NCI-H1092 treated with DMSO at 0.1 percent for 48 hours (cell line): ENCODE measurements at regions not wholly inside any gene's neighbourhood (a gene's known extent, or its start where the extent isn't known, plus 50 kb on each side); places are given as distances from the start of the nearest gene placed in this dataset.

Source experiments
- DNase-seq: peaks from one replicate; lab custom pipeline; 2025; lab: John Stamatoyannopoulos, UW

GRCh38 chr20:12022126-12022525 is 104.4 kb downstream of the BTBD3 start:
- DNase-seq: no peak

- DNase-seq: no peak
Observed at GRCh38 chr20:12023194-12023795, 105.6 kb downstream of the BTBD3 start.

- no peak for DNase-seq
Observed at GRCh38 chr20:12028771-12029170, 111.1 kb downstream of the BTBD3 start.

GRCh38 chr20:12030470-12030869 is 112.8 kb downstream of the BTBD3 start:
- peak; percentile 31 for DNase-seq

GRCh38 chr20:12036142-12036541 is 118.4 kb downstream of the BTBD3 start:
- DNase-seq: no peak

GRCh38 chr20:12037521-12037920 is 119.8 kb downstream of the BTBD3 start:
- no peak for DNase-seq

- DNase-seq: no peak
Observed at GRCh38 chr20:12040261-12040660, 122.6 kb downstream of the BTBD3 start.

GRCh38 chr20:12044969-12045368 is 127.3 kb downstream of the BTBD3 start:
- DNase-seq: no peak

- DNase-seq: no peak
Observed at GRCh38 chr20:12047838-12048432, 130.2 kb downstream of the BTBD3 start.

- no peak for DNase-seq
Observed at GRCh38 chr20:12049125-12049524, 131.4 kb downstream of the BTBD3 start.

GRCh38 chr20:12051206-12052163 is 133.8 kb downstream of the BTBD3 start:
- no peak for DNase-seq

GRCh38 chr20:12053353-12053752 is 135.7 kb downstream of the BTBD3 start:
- no peak for DNase-seq

- DNase-seq: no peak
Observed at GRCh38 chr20:12054556-12054955, 136.9 kb downstream of the BTBD3 start.

GRCh38 chr20:12055161-12055560 is 137.5 kb downstream of the BTBD3 start:
- DNase-seq: no peak

GRCh38 chr20:12056839-12057238 is 139.1 kb downstream of the BTBD3 start:
- no peak for DNase-seq

- no peak for DNase-seq
Observed at GRCh38 chr20:12057778-12058177, 140.1 kb downstream of the BTBD3 start.

- no peak for DNase-seq
Observed at GRCh38 chr20:12058216-12058615, 140.5 kb downstream of the BTBD3 start.

- no peak for DNase-seq
Observed at GRCh38 chr20:12061466-12061865, 143.8 kb downstream of the BTBD3 start.

- DNase-seq: no peak
Observed at GRCh38 chr20:12063106-12063684, 145.5 kb downstream of the BTBD3 start.

- DNase-seq: no peak
Observed at GRCh38 chr20:12064540-12064939, 146.8 kb downstream of the BTBD3 start.

- no peak for DNase-seq
Observed at GRCh38 chr20:12067686-12068085, 150.0 kb downstream of the BTBD3 start.

GRCh38 chr20:12068121-12068520 is 150.4 kb downstream of the BTBD3 start:
- DNase-seq: no peak

- DNase-seq: no peak
Observed at GRCh38 chr20:12069181-12069580, 151.5 kb downstream of the BTBD3 start.
